Breast epithelium (tissue), 3 donors: ENCODE measurements at regions not wholly inside any gene's neighbourhood (a gene's known extent, or its start where the extent isn't known, plus 50 kb on each side); places are given as distances from the start of the nearest gene placed in this dataset.

ENCODE experiments used
- POLR2A ChIP-seq: fragments of 450-650 bp; IDR thresholded peaks from one replicate; pipeline ENCODE4 v1.6.1; 2016; ENCODE audit warnings: antibody characterized with exemption, mild to moderate bottlenecking, moderate library complexity
- POLR2AphosphoS5 ChIP-seq, 3 donors: sonication (generic); formaldehyde crosslinking; IDR thresholded peaks; one replicate each; pipeline ENCODE4 v1.6.1; 2017; ENCODE audit warnings: antibody characterized with exemption in 3 of 3
- TF ChIP-seq, protein P1 (sequence below), 3 donors: fragments of 450-650 bp; IDR thresholded peaks; one replicate each; pipeline ENCODE4 v1.5.1; 2016 to 2017; ENCODE audit warnings: antibody characterized with exemption in 3 of 3, mild to moderate bottlenecking in 3 of 3, moderate library complexity in 3 of 3

DNA sequence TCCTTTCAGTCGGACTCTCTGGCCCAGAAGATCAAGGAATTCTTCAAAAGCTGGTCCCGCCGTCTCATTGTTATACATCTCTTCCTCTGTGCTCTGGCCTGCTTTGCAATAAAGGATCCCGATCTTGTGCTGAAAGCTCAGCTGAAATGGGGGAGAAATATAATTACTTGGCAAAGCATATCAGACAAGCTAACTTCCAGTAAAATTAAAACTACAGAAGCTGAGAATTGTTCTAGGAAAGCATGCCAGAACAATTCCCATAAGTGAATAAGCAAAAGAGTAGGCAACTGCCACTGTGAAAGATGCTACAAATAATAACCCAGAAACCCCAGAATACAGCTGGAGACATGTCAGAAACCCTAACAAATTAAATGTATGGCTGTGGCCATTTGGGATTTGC is 146.1 kb downstream of the SIPA1L2 start:
- TF ChIP-seq POLR2A (no peak), POLR2AphosphoS5 (IDR thresholded peaks at IDR 0.05) (no peak)
- TF ChIP-seq, protein P1, sequence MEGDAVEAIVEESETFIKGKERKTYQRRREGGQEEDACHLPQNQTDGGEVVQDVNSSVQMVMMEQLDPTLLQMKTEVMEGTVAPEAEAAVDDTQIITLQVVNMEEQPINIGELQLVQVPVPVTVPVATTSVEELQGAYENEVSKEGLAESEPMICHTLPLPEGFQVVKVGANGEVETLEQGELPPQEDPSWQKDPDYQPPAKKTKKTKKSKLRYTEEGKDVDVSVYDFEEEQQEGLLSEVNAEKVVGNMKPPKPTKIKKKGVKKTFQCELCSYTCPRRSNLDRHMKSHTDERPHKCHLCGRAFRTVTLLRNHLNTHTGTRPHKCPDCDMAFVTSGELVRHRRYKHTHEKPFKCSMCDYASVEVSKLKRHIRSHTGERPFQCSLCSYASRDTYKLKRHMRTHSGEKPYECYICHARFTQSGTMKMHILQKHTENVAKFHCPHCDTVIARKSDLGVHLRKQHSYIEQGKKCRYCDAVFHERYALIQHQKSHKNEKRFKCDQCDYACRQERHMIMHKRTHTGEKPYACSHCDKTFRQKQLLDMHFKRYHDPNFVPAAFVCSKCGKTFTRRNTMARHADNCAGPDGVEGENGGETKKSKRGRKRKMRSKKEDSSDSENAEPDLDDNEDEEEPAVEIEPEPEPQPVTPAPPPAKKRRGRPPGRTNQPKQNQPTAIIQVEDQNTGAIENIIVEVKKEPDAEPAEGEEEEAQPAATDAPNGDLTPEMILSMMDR (IDR thresholded peaks at IDR 0.05) = no peak
